Vagina (tissue), 2 donors: ENCODE measurements at regions not wholly inside any gene's neighbourhood (a gene's known extent, or its start where the extent isn't known, plus 50 kb on each side); places are given as distances from the start of the nearest gene placed in this dataset.

Source experiments
- DNase-seq, 2 donors: peaks; one replicate each; pipeline ENCODE4 v3.0.0-alpha.2; 2017; ENCODE audit errors: extremely low spot score in 2 of 2
- H3K27ac ChIP-seq: fragments of 200-600 bp; sonication (generic); one replicate; pipeline ENCODE4 v1.5.1; 2019
- H3K27me3 ChIP-seq: fragments of 200-600 bp; sonication (generic); one replicate; pipeline ENCODE4 v1.5.1; 2019
- H3K36me3 ChIP-seq, 2 donors: fragments of 200-600 bp; sonication (generic); one replicate each; pipeline ENCODE4 v1.5.1; 2017 to 2019
- H3K4me1 ChIP-seq: fragments of 200-600 bp; sonication (generic); one replicate; pipeline ENCODE4 v1.5.1; 2019
- H3K4me3 ChIP-seq, 2 donors: fragments of 200-600 bp; sonication (generic); 1 replicate in 1 of 2; 2 replicates in 1 of 2; pipeline ENCODE4 v1.5.1; 2016 to 2019
- H3K9me3 ChIP-seq: fragments of 200-600 bp; sonication (generic); one replicate; pipeline ENCODE4 v1.5.1; 2019
- CTCF ChIP-seq, 3 experiments: fragments of 450-650 bp in 2 of 3; fragments of 200-600 bp in 1 of 3; sonication (generic) in 1 of 3; IDR thresholded peaks; one replicate each; pipeline ENCODE4 v1.5.1; 2017 to 2019; ENCODE audit warnings: antibody characterized with exemption in 3 of 3, mild to moderate bottlenecking in 2 of 3, moderate library complexity in 2 of 3
- POLR2A ChIP-seq, 2 donors: fragments of 450-650 bp; IDR thresholded peaks; one replicate each; pipeline ENCODE4 v1.6.1; 2017; ENCODE audit warnings: antibody characterized with exemption in 2 of 2, mild to moderate bottlenecking in 2 of 2, moderate library complexity in 2 of 2
- POLR2AphosphoS5 ChIP-seq, 2 donors: sonication (generic); formaldehyde crosslinking; IDR thresholded peaks; one replicate each; pipeline ENCODE4 v1.9.0; 2017; ENCODE audit warnings: antibody characterized with exemption in 2 of 2, mild to moderate bottlenecking in 2 of 2, low read depth in 1 of 2; ENCODE audit not compliant: insufficient read depth in 1 of 2
- intact Hi-C: fragments of 100-400 bp; cut with DNase I; formaldehyde crosslinking; loops from one replicate; pipeline ENCODE4 v1.15.1; 2023

GRCh38 chr10:125482637-125483036, 200.3 kb downstream of the TEX36 start:
- H3K27me3 ChIP-seq = no peaks in the 10 kb centered on the region
- TF ChIP-seq CTCF (IDR thresholded peaks at IDR 0.05) (no peak), POLR2AphosphoS5 (IDR thresholded peaks at IDR 0.05; ENCODE audit: insufficient read depth in 1 of 2, low read depth in 1 of 2) (no peak), POLR2A (IDR thresholded peaks at IDR 0.05) (no peak)
- no peak for DNase-seq
- H3K9me3 ChIP-seq = no peaks in the 10 kb centered on the region
- no peak overlapping the region for H3K4me3 ChIP-seq
- no peaks in the 10 kb centered on the region for H3K36me3 ChIP-seq
- no peak overlapping the region for H3K27ac ChIP-seq
- no peaks in the 10 kb centered on the region for H3K4me1 ChIP-seq
- intact Hi-C loops = no loop called here

GRCh38 chr10:125482108-125482507, 200.9 kb downstream of the TEX36 start:
- intact Hi-C loops = no loop called here
- TF ChIP-seq CTCF (IDR thresholded peaks at IDR 0.05) (no peak), POLR2A (IDR thresholded peaks at IDR 0.05) (no peak), POLR2AphosphoS5 (IDR thresholded peaks at IDR 0.05; ENCODE audit: insufficient read depth in 1 of 2, low read depth in 1 of 2) (no peak)
- Histone ChIP-seq H3K27me3 (no peaks in the 10 kb centered on the region), H3K9me3 (no peaks in the 10 kb centered on the region), H3K27ac (no peak overlapping the region), H3K4me1 (no peaks in the 10 kb centered on the region), H3K36me3 (no peaks in the 10 kb centered on the region), H3K4me3 (no peak overlapping the region)
- DNase-seq = no peak

- Histone ChIP-seq H3K27ac (no peak overlapping the region), H3K4me1 (no peaks in the 10 kb centered on the region), H3K27me3 (no peaks in the 10 kb centered on the region), H3K36me3 (no peaks in the 10 kb centered on the region), H3K4me3 (no peak overlapping the region), H3K9me3 (no peaks in the 10 kb centered on the region)
- TF ChIP-seq POLR2AphosphoS5 (IDR thresholded peaks at IDR 0.05; ENCODE audit: insufficient read depth in 1 of 2, low read depth in 1 of 2) (no peak), CTCF (IDR thresholded peaks at IDR 0.05) (no peak), POLR2A (IDR thresholded peaks at IDR 0.05) (no peak)
- DNase-seq = no peak
- intact Hi-C loops = no loop called here
Measured at GRCh38 chr10:125479059-125479458, 203.9 kb downstream of the TEX36 start.

GRCh38 chr10:125475815-125476214, 207.1 kb downstream of the TEX36 start:
- intact Hi-C loops = no loop called here
- no peak for DNase-seq
- H3K27me3 ChIP-seq = no peaks in the 10 kb centered on the region
- no peaks in the 10 kb centered on the region for H3K36me3 ChIP-seq
- no peak overlapping the region for H3K4me3 ChIP-seq
- no peaks in the 10 kb centered on the region for H3K9me3 ChIP-seq
- no peaks in the 10 kb centered on the region for H3K4me1 ChIP-seq
- no peak overlapping the region for H3K27ac ChIP-seq
- TF ChIP-seq POLR2A (IDR thresholded peaks at IDR 0.05) (no peak), POLR2AphosphoS5 (IDR thresholded peaks at IDR 0.05; ENCODE audit: insufficient read depth in 1 of 2, low read depth in 1 of 2) (no peak), CTCF (IDR thresholded peaks at IDR 0.05) (no peak)

GRCh38 chr10:125473143-125473793, 209.7 kb downstream of the TEX36 start:
- Histone ChIP-seq H3K4me1 (no peaks in the 10 kb centered on the region), H3K27ac (no peak overlapping the region), H3K27me3 (no peaks in the 10 kb centered on the region), H3K4me3 (no peak overlapping the region), H3K36me3 (no peaks in the 10 kb centered on the region), H3K9me3 (no peaks in the 10 kb centered on the region)
- DNase-seq = no peak
- TF ChIP-seq POLR2A (IDR thresholded peaks at IDR 0.05) = no peak
- TF ChIP-seq CTCF (IDR thresholded peaks at IDR 0.05) = no peak
- no peak for TF ChIP-seq POLR2AphosphoS5 (IDR thresholded peaks at IDR 0.05; ENCODE audit: insufficient read depth in 1 of 2, low read depth in 1 of 2)
- intact Hi-C loops = no loop called here
